Effector memory CD8-positive, alpha-beta T cell (primary cell): ENCODE measurements at regions not wholly inside any gene's neighbourhood (a gene's known extent, or its start where the extent isn't known, plus 50 kb on each side); places are given as distances from the start of the nearest gene placed in this dataset.

Experiments
- ATAC-seq: fragments of 150-1000 bp; cut with Tn5 transposase; replicated peaks from 2 replicates; pipeline ENCODE4 v1.10.0; 2021; ENCODE audit warnings: mild to moderate bottlenecking, moderate library complexity
- DNase-seq, 3 experiments: peaks; one replicate each; pipeline ENCODE4 v3.0.0; 2021
- H3K27ac Mint-ChIP-seq, 2 donors: one replicate each; pipeline ENCODE4 v1.8.0; 2022; ENCODE audit warnings: mild to moderate bottlenecking in 2 of 2, mixed read lengths in 2 of 2, moderate library complexity in 2 of 2
- H3K27me3 Mint-ChIP-seq, 2 donors: one replicate each; pipeline ENCODE4 v1.8.0; 2022; ENCODE audit warnings: mixed read lengths in 2 of 2
- H3K36me3 Mint-ChIP-seq: one replicate; pipeline ENCODE4 v1.8.0; 2022; ENCODE audit warnings: mild to moderate bottlenecking, moderate library complexity, mixed read lengths; ENCODE audit not compliant: insufficient read depth
- H3K4me1 Mint-ChIP-seq, 2 donors: one replicate each; pipeline ENCODE4 v1.8.0; 2022; ENCODE audit warnings: low read depth in 2 of 2, mixed read lengths in 2 of 2
- H3K4me3 Mint-ChIP-seq, 2 donors: one replicate each; pipeline ENCODE4 v1.8.0; 2022; ENCODE audit warnings: mild to moderate bottlenecking in 2 of 2, mixed read lengths in 2 of 2, moderate library complexity in 2 of 2
- H3K9me3 Mint-ChIP-seq, 2 donors: one replicate each; pipeline ENCODE4 v1.8.0; 2022; ENCODE audit warnings: mixed read lengths in 2 of 2

DNA sequence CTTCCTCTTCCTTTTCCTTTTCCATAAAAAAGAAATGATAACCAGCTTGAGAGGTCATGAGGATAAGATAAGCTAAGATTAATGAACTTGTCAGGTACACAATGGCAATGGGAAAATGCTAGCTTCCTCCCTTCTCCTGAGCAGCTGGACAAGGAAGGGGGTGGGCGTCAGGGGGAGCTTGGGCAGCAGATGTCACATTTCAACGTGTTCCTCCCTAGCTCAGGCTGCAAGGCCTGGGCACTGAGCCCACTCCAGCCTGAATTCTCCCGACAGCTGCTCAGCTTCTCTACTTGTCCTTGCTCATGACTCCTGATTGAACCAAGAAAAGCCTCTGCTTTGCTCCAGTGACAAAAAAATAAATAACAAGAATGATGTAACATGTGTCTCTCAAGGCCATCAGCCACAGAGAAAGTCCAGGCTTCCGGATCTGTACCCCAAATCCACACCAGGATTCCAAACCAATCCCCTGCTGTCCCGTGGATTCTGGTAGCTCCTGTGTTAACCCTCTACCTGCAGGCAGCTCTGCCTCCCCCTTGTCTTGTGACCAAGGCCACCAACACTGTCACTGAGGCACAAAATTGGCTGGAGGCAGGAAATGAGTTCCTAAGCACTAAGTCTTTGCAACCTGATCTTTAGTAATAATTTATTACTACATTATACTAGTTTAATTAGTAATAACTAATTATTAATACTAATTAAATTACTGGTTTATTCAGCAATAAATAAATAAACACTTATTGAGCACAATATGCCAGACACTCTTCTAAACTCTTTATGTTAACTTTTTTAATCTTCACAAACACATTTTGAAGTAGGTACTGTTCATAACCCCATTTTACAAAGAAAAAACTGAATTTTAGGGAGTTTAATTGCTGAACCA is 146.5 kb downstream of the CCDC34 start:
- Mint-ChIP-seq H3K27me3 (peaks cover 5 to 7% of the 10 kb centered on the region in 2 donors), H3K4me3 (no peak overlapping the region), H3K4me1 (no peaks in the 10 kb centered on the region), H3K9me3 (no peaks in the 10 kb centered on the region), H3K36me3 (no peaks in the 10 kb centered on the region), H3K27ac (no peak overlapping the region)
- no peak for DNase-seq
- ATAC-seq = no peak

DNA sequence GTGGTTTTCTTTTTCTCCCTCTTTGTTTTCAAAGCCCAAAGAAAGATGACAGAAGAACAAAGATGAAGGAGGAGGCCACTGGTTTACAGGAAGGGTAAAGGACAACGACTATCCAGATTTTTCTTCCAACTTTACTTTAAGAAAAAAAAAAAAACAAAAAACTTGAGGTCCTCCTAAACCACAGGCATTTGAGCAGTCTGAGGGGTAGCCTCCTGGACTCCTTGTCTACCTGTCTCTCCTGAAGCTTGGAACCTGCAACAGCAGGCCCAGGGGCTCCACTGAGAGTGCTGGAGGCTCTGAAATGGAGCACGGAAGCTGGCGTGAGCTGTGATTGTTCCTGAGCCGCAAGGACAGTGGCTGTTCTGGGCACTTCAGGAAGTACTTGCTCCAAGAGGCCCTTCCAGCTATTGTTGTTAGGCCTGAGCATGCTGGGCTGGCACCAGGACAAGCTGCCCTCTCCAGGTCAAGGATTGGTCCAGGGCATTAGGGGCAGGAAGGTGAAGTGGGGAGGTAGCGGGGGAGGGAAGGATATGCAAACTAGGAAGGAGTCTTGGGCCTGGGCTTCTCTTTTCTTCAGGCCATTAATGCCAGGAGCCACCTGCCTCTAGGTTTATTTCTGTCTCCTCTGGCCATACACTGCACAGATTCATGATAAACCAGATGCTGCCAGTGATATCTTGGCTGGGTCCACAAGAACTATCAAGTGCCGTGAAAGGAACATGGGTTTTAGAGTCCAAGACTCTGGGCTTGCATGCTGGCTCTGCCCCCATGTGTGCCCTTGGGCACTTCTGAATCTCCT is 147.3 kb downstream of the CCDC34 start:
- no peak for ATAC-seq
- peaks cover 5 to 9% of the 10 kb centered on the region in 2 donors for H3K27me3 Mint-ChIP-seq

DNA sequence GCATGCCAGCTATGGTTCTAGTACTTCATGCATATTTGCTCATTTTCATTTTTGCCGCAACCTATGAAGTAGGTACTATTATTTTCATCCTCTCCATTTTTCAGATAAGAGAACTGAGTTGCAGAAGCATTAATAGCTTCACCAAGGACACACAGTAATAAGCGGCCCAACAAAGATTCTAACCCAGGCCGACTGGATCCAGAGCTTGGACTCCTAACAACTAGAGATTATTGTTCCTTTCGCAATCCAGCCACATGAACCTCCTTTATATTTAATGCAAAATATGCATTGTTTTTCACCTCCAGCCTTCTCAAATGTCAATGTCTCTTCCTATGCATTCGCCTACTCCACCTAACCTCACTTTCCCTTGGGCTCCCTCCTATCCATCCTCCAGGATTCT is 148.3 kb downstream of the CCDC34 start:
- Mint-ChIP-seq H3K9me3 (no peaks in the 10 kb centered on the region), H3K27ac (no peak overlapping the region), H3K4me3 (no peak overlapping the region), H3K27me3 (peaks cover 5 to 9% of the 10 kb centered on the region in 2 donors), H3K36me3 (no peaks in the 10 kb centered on the region), H3K4me1 (no peaks in the 10 kb centered on the region)
- no peak for DNase-seq
- ATAC-seq = no peak

More for the DNA sequence above, 147.3 kb downstream of the CCDC34 start:
- no peak overlapping the region for H3K27ac Mint-ChIP-seq
- DNase-seq = no peak
- no peak overlapping the region for H3K4me3 Mint-ChIP-seq
- H3K4me1 Mint-ChIP-seq = no peaks in the 10 kb centered on the region
- H3K36me3 Mint-ChIP-seq = no peaks in the 10 kb centered on the region
- no peaks in the 10 kb centered on the region for H3K9me3 Mint-ChIP-seq

DNA sequence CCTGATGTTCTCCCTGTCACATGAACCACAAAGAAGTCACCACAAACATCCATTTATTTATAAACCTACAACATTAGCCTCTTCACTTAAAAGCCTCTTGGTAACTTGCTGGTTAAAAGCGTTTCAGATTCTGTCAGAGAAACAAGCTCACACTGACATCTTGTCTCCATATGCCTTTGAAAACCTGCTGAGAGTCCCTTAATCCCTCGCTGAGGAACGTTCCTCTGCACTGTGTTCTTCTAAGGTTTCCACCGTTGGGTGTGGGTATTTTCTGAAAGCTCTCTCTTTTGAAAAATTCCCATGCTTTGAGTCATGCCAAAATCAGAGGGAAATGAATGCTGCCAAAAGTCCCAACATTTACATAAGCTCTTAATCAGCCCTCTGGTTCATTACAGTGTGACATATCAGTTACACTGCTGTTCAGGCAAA is 149.8 kb downstream of the CCDC34 start:
- Mint-ChIP-seq H3K27ac (no peak overlapping the region), H3K27me3 (peaks cover 5 to 9% of the 10 kb centered on the region in 2 donors), H3K4me1 (no peaks in the 10 kb centered on the region), H3K4me3 (no peak overlapping the region), H3K9me3 (no peaks in the 10 kb centered on the region), H3K36me3 (no peaks in the 10 kb centered on the region)
- DNase-seq (no peak), ATAC-seq (no peak)

DNA sequence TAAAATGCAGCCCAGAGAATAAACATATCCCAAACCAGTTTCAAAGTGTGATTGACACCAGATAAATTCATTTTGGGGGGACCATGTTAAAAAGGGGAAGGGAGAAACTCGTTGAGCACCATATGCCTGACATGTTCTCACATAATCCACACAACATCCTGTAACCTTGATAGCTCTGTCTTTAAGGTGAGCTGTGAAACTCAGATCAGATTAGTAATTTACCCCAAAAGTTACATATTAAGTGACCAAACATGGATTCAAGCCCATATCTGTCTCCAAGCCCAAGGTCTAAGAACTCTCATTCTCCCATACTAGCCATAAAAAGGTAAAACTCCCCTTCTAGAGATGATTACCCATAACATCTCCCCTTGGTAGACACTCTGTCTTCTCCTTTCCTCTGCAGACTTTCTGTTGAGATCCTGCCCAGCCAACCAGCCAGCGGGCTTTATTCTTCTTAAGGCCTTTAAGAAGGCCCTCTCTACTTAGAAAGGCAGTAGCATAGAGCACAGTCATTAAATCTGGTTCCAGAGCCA is 150.7 kb downstream of the CCDC34 start:
- H3K27me3 Mint-ChIP-seq = peaks cover 5 to 9% of the 10 kb centered on the region in 2 donors
- no peak overlapping the region for H3K4me3 Mint-ChIP-seq
- no peaks in the 10 kb centered on the region for H3K36me3 Mint-ChIP-seq
- no peak overlapping the region for H3K27ac Mint-ChIP-seq
- H3K9me3 Mint-ChIP-seq = peaks cover 0 to 4% of the 10 kb centered on the region in 2 donors
- no peak for DNase-seq
- ATAC-seq = no peak
- H3K4me1 Mint-ChIP-seq = no peaks in the 10 kb centered on the region

DNA sequence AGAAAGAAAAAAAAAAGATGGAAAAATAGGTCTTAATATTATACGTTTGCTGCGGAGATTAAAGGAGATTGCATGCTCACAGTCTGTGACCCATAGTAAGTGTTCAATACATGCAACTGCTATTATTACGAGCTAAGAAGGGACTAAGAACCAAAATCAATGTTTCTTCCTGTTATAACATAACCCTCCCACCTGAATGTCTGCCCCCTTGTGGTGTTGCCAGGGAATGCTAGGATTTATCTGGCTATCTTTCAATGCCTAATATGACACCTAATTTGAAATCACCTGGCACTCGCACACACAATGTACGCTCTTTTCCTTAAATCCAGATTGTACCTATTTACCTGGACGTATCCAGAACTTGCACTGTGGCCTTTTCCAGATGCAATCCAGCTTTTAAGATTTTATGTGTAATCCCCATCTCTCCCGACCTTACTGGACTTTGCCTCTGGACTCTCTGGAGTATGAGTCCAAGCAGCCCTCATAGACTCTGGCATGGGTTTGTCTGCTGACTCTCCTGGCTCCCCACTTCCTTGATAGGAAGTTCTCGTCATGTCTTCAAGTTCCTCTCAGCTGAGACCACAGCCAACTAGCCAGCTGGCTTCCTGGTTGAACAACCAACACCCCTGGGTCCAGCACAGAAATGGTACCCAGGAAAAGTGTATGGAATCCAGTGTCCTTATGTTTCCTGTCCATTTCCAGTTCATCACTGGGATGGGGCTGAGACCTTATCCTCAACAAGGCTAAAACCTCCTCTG is 151.5 kb downstream of the CCDC34 start:
- H3K27me3 Mint-ChIP-seq = peaks cover 5 to 9% of the 10 kb centered on the region in 2 donors
- H3K36me3 Mint-ChIP-seq = no peaks in the 10 kb centered on the region
- DNase-seq (no peak), ATAC-seq (no peak)
- H3K4me1 Mint-ChIP-seq = no peaks in the 10 kb centered on the region
- H3K4me3 Mint-ChIP-seq = no peak overlapping the region
- no peak overlapping the region for H3K27ac Mint-ChIP-seq
- peaks cover 0 to 4% of the 10 kb centered on the region in 2 donors for H3K9me3 Mint-ChIP-seq

DNA sequence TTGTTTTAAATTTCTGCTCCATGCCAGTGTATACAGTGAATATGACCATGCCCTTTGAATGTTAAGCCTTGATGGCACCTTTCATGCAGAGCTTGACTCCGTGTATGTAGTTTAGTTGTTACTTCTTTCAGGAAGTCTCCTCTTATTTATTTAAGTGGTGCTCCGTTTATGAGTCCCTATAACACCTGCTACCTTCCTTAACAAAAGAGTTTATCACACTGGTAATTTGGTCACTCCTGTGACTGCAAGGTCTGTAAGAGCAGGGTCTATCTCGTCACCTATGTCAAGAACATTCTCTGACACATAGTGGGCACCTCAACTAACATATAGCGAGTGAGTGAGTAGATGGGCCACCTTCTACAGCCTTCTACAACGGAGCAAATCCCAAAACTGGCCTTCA is 152.5 kb downstream of the CCDC34 start:
- no peak overlapping the region for H3K4me3 Mint-ChIP-seq
- H3K4me1 Mint-ChIP-seq = no peaks in the 10 kb centered on the region
- DNase-seq = no peak
- H3K36me3 Mint-ChIP-seq = no peaks in the 10 kb centered on the region
- H3K27ac Mint-ChIP-seq = no peak overlapping the region
- H3K9me3 Mint-ChIP-seq = peaks cover 0 to 7% of the 10 kb centered on the region in 2 donors
- H3K27me3 Mint-ChIP-seq = peaks cover 5 to 9% of the 10 kb centered on the region in 2 donors
- no peak for ATAC-seq

DNA sequence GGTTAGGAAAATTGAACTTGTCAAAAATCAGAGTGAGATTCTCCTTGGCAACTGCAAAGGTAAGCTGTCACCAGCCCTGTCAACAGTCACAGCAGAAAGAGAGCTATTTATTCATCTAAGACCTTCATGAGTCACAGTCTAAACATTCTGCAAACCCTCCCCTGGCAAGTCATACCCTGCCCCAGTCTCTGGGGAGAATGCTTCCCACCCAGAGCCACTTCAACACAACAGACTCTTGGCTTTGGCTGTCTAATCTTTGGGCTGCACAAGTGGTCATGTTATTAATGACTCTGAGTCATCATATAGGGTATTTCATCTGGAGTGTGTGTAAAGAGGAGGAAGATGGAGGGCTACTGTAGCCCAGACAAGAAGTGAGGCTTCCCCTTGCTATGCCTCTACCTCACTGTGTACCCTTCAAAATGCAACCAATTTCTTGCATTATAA is 153.4 kb downstream of the CCDC34 start:
- Mint-ChIP-seq H3K27ac (no peak overlapping the region), H3K9me3 (peaks cover 0 to 7% of the 10 kb centered on the region in 2 donors), H3K27me3 (peaks cover 5 to 9% of the 10 kb centered on the region in 2 donors), H3K4me1 (no peaks in the 10 kb centered on the region), H3K4me3 (no peak overlapping the region), H3K36me3 (no peaks in the 10 kb centered on the region)
- no peak for ATAC-seq
- no peak for DNase-seq

DNA sequence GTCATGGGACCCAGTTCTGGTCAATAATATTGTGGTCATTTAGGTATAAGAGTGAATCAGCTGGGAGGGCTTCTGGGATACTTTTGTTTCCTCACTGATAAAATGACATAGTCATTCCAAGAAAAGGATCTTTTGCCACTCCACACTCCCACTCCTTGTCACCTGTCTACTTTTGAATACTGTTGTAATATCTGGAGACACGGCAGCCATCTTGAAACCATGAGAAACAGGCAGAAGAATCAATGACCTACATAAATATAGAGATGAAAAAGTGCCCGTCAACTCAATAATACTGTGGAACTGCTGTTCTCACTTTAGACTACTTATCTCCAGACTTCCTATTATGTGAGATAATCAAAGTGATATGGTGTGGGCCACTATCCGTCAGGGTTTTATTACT is 154.2 kb downstream of the CCDC34 start:
- ATAC-seq (no peak), DNase-seq (no peak)
- Mint-ChIP-seq H3K36me3 (no peaks in the 10 kb centered on the region), H3K4me3 (no peak overlapping the region), H3K27ac (no peak overlapping the region), H3K27me3 (peaks cover 5 to 9% of the 10 kb centered on the region in 2 donors), H3K9me3 (peaks cover 0 to 7% of the 10 kb centered on the region in 2 donors), H3K4me1 (no peaks in the 10 kb centered on the region)

DNA sequence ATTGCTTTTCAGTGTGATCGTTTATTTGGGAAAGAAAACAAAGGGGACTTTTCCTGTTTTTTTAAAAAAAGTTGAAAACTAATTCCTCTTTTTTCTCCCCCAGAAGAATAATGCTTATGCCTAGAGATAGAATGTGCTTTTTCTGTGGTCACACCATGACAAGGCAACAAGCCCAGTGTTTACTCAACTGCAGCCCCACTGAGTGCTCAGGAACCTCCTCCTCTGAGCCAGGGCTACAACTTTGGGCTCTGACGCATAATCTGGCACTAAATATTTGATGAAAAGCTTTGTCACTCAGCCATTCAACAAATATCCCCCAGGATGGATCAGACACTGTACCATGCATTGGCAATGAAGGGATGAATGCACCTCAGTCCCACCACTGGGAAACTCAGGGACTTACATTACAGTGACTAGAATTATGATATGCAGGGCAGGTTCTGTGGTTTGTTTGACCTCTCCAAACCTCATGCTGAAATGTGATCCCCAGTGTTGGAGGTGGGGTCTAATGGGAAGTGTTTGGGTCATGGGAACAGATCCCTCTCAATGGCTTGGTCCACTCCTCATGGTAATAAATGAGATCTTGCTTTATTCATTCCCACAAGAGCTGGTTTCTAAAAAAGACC is 155.9 kb downstream of the CCDC34 start:
- peaks cover 0 to 7% of the 10 kb centered on the region in 2 donors for H3K9me3 Mint-ChIP-seq
- no peak overlapping the region for H3K27ac Mint-ChIP-seq
- no peak for ATAC-seq
- H3K27me3 Mint-ChIP-seq = peaks cover 5 to 22% of the 10 kb centered on the region in 2 donors
- H3K36me3 Mint-ChIP-seq = no peaks in the 10 kb centered on the region
- no peak for DNase-seq
- no peaks in the 10 kb centered on the region for H3K4me1 Mint-ChIP-seq
- H3K4me3 Mint-ChIP-seq = no peak overlapping the region

DNA sequence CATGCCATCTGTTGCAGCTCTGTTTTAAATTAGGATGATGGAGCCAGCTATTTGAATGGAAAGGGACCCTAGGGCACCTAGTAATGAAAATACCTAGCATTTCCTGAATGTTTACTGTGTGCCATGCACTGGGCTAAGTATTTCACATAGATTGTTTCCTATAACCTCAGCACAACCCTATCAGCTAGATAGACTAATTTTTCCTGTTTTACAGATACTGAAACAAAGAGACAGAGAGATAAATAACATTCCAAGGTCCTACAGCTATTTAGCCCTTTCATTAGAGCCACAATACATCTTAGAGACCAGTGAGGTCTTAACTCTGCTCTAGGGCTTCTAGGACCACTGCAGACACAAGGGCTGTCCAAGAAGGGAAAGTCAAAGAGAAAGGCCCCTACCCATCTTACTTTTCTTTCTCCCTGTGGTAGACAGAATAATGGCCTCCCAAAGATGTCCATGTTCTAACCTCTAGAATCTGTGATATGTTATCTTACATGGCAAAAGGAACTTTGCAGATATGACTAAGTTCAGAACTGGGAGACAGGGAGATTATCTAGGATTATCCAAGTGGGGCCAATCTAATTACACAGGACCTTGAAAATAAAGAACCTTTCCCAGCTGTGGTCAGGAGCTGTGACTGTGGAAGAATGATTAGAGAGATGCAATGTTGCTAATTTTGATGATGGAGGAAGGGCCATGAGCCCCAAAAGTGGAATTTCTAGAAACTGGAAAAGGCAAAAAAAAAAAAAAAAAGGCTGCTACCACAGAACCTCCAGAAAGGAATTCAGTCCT is 157.0 kb downstream of the CCDC34 start:
- Mint-ChIP-seq H3K9me3 (peaks cover 0 to 7% of the 10 kb centered on the region in 2 donors), H3K4me3 (no peak overlapping the region), H3K4me1 (no peaks in the 10 kb centered on the region), H3K27me3 (peaks cover 0 to 15% of the 10 kb centered on the region in 2 donors), H3K36me3 (no peaks in the 10 kb centered on the region), H3K27ac (no peak overlapping the region)
- DNase-seq (no peak), ATAC-seq (no peak)

DNA sequence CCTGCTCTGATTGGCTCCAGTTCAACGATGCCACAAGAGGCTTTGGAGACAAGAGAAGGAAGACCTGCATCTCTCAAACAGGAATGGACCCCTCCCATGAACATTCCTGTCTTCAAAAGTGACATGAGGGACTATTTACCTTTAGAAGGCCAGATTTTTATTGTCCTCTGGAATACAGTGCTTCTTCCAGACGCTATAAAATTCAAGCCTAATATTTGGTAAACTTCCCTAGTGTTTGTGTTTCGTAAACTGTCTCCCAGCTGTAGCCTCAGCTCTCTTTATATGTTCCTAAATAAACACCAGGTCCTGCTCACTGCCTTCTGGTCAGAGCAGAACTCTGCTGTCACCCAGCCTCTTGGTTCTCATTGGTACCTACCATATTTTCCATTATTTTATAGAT is 157.8 kb downstream of the CCDC34 start:
- Mint-ChIP-seq H3K4me3 (no peak overlapping the region), H3K4me1 (no peaks in the 10 kb centered on the region), H3K27me3 (peaks cover 0 to 15% of the 10 kb centered on the region in 2 donors), H3K27ac (no peak overlapping the region), H3K36me3 (no peaks in the 10 kb centered on the region), H3K9me3 (peaks cover 0 to 7% of the 10 kb centered on the region in 2 donors)
- ATAC-seq (no peak), DNase-seq (no peak)
